HUES48 (cell line): ENCODE measurements at regions not wholly inside any gene's neighbourhood (a gene's known extent, or its start where the extent isn't known, plus 50 kb on each side); places are given as distances from the start of the nearest gene placed in this dataset.

Source experiments
- H3K27ac ChIP-seq: one replicate; pipeline ENCODE4 v1.7.0; 2013; ENCODE audit warnings: low read depth, low read length, inconsistent platforms
- H3K27me3 ChIP-seq: 2 replicates; pipeline ENCODE4 v1.6.1; 2013; ENCODE audit warnings: mild to moderate bottlenecking, low read length; ENCODE audit not compliant: control insufficient read depth, insufficient read depth
- H3K36me3 ChIP-seq: 2 replicates; pipeline ENCODE4 v1.6.1; 2013; ENCODE audit warnings: low read length; ENCODE audit not compliant: control insufficient read depth, insufficient read depth
- H3K4me1 ChIP-seq: 2 replicates; pipeline ENCODE4 v1.6.1; 2013; ENCODE audit warnings: mild to moderate bottlenecking, low read length; ENCODE audit not compliant: control insufficient read depth, insufficient read depth
- H3K4me3 ChIP-seq: 2 replicates; pipeline ENCODE4 v1.5.1; 2013; ENCODE audit warnings: mild to moderate bottlenecking, low read depth, low read length
- H3K9ac ChIP-seq: 2 replicates; pipeline ENCODE4 v1.6.1; 2013; ENCODE audit warnings: mild to moderate bottlenecking, low read depth, low read length, moderate library complexity
- H3K9me3 ChIP-seq: 2 replicates; pipeline ENCODE4 v1.6.1; 2013; ENCODE audit warnings: low read length; ENCODE audit not compliant: control insufficient read depth, insufficient read depth

DNA sequence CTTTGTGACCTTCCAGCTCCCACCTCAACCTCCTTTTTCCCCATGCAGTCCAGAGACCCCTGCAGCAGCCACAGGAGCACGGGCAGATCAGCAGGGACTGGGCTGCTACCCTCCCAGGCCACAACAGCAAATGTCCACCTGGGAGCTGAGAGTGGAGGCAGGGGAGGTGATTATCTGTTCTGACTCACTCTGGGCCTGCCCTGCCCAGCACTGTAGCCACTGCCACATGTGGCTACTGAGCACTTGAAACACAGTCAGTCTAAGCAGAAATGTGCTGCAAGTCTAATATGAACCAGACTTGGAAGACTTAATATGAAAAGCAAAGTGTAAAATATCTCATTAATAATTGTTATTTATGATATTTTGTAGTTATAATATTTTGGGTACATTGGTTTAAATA lies 148.9 kb upstream of the VANGL1 start:
- Histone ChIP-seq H3K4me1 (no peaks in the 10 kb centered on the region), H3K4me3 (no peak overlapping the region), H3K9me3 (no peaks in the 10 kb centered on the region), H3K9ac (no peak overlapping the region), H3K27ac (no peak overlapping the region), H3K36me3 (no peaks in the 10 kb centered on the region), H3K27me3 (no peaks in the 10 kb centered on the region)

DNA sequence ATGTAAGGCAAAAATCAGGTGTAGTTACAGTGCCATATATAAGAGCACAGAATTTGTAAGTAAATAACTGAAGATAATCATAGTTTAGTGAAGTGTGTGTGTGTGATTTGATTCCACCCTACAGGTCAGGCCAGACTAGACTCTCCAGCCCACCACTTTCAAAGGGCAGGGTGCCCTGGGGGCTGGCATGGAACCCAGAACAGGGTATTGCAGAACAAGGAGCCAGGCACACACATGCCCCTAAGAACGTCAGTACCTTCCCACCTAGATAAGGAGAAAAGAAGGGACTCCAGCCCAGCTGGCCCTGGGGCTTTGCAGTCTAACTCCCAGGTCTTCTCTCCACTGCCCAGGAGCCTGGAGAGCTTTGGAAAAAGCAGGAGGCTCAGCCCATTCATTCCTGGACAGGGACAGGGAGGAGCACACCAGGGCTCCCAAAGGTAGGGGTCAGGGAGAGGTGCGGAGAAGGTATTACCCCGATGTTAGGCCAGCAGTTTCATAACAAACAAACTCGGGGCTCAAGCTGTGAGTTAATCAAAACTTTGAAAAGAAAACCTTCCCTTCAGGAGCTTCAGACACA lies 149.7 kb upstream of the VANGL1 start:
- Histone ChIP-seq H3K4me3 (no peak overlapping the region), H3K36me3 (no peaks in the 10 kb centered on the region), H3K9me3 (no peaks in the 10 kb centered on the region), H3K27me3 (no peaks in the 10 kb centered on the region), H3K4me1 (no peaks in the 10 kb centered on the region), H3K9ac (no peak overlapping the region), H3K27ac (no peak overlapping the region)

DNA sequence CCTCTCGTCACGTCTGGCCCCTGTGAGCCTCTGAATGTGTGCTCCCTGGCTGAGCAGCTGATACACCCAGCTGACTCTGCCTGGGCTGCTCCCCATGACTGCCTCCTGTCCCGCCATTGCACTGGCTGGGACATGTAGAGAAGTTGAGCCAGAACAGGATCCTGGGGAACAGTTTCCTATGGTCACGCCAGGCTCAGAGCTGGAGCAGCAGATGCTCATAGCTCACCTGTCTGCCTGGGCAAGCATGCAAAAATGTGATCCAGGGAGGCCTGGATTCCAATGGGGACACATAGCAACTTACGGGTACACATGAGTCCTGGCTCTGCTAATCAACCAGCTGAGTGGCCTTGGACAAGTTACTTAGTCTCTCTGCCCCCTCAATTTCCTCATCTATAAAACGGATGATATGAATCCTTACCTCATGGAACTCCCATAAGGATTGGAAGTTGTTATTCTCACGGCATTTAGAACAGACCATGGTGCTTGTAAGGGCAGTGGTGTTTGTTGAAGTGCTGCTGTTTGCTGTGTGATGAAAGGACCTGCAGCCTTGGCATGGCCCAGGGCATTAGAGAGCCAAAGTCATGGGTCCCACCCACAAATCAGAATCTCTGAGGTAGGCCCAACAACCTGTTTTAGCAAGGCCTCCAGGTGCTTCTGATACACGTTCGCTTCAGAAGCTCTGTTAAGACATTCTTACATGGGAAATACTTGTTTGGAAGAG lies 150.3 kb upstream of the VANGL1 start:
- H3K4me3 ChIP-seq: no peak overlapping the region
- no peaks in the 10 kb centered on the region for H3K27me3 ChIP-seq
- no peak overlapping the region for H3K9ac ChIP-seq
- H3K9me3 ChIP-seq: no peaks in the 10 kb centered on the region
- no peaks in the 10 kb centered on the region for H3K4me1 ChIP-seq
- no peak overlapping the region for H3K27ac ChIP-seq
- H3K36me3 ChIP-seq: no peaks in the 10 kb centered on the region

DNA sequence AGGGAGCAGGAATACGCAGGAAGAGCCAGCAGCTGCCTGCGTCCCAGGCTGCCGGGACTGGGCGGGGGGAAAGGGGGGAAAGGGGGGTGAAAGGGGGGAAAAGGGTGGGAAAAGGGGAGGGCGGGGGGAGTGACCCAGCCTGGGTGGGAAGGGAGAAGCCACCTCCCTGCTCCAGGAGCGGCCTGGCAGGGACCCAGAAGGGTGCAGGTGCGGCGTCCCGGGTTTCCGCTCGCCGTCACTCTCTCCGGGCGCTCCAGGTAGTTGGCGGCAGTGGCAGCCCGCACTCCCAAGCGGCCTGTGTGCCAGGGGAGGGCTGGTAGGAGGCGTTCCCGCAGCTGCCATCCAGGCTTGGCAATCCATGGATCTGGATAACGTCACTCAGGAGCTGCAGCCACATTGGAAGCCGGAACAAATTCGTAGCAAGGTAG lies 141.0 kb upstream of the NGF start:
- Histone ChIP-seq H3K27ac (no peak overlapping the region), H3K27me3 (peaks cover 9% of the 10 kb centered on the region; the same call in 1 of the 2 replicates), H3K4me1 (no peaks in the 10 kb centered on the region; the same call in 1 of the 2 replicates), H3K9ac (no peak overlapping the region), H3K36me3 (no peaks in the 10 kb centered on the region), H3K9me3 (no peaks in the 10 kb centered on the region), H3K4me3 (no peak overlapping the region)

DNA sequence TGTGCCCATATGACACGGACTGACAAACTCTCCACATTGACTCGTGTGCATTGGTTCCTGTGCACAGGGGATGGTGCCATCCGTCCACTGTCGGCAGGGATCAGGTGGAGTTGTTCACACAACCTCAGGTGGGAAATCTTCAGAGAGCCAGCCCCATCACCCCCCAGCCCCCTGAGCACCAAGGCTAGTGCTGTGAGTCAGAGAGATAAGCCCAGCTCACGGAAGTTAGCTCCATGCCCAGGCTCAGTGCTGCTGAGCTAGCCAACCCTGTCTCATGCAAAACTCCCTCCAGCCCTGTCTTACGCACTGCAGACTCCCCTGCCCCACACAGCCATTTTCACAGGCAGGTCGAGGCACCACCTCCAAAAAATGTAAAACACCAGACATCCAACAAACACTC lies 139.0 kb upstream of the NGF start:
- Histone ChIP-seq H3K27me3 (peaks cover 9% of the 10 kb centered on the region; the same call in 1 of the 2 replicates), H3K36me3 (no peaks in the 10 kb centered on the region), H3K4me1 (no peaks in the 10 kb centered on the region; the same call in 1 of the 2 replicates), H3K4me3 (no peak overlapping the region), H3K9ac (no peak overlapping the region), H3K27ac (no peak overlapping the region), H3K9me3 (no peaks in the 10 kb centered on the region)

DNA sequence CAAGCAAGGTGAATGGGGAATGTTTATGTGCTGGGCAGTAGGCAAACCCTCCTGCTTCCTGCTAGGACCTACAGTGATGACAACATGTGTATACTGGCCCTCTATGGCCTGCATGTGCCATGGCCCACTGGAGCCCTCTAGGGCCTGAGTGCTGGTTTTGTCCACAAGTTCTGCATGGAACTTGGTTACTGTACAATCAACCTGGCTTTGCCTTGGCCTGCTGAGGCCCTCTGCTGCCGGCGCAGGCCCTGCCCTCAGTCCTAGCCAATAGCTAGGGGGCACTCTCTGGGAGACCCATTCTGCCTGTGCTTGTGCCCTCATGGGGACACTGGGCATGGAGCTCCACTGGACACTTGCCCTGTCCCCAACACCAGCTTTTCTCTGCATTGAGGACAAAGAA lies 138.6 kb upstream of the NGF start:
- no peak overlapping the region for H3K27ac ChIP-seq
- H3K4me3 ChIP-seq: no peak overlapping the region
- no peak overlapping the region for H3K9ac ChIP-seq
- peaks cover 9% of the 10 kb centered on the region; the same call in 1 of the 2 replicates for H3K27me3 ChIP-seq
- no peaks in the 10 kb centered on the region; the same call in 1 of the 2 replicates for H3K4me1 ChIP-seq
- H3K9me3 ChIP-seq: no peaks in the 10 kb centered on the region
- H3K36me3 ChIP-seq: no peaks in the 10 kb centered on the region

DNA sequence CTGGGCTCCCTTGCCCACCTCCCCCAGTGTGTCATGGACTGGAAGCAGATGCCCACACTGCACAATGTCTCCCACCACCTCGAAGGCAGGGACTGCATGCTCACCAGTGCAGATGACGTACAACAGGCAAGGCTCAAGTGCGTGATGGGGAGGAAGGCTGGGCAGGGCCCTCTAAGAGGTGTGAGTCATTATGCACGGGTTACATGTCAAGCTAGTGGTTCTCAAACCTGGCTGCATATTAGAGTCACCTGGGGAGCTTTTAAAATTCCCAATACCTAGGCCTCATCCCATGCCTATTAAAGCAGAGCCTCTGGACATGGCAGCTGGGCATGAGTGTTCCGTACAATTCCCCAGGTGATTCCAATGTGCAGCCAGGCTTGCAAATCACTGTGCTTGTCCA lies 137.9 kb upstream of the NGF start:
- Histone ChIP-seq H3K4me1 (no peaks in the 10 kb centered on the region; the same call in 1 of the 2 replicates), H3K9me3 (no peaks in the 10 kb centered on the region)

DNA sequence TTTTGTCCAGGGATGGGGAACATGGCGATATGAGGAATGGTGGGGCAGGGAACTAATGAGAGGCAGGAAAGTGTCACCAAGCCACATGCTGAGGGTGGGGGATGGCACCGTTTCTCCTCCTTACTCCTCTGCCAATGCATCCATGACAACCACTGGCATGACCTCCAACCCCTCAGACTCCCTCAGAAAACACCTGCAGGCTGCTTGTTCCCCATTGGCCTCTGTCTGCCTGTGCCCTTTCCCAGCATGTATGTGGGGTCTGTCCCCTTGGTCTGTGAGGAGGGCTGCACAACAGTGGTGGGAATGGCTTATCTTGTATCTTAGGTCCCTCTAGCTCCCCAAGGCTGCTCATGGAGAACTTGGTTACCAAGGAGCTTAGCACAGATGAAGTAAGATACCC lies 137.2 kb upstream of the NGF start:
- Histone ChIP-seq H3K9ac (no peak overlapping the region), H3K4me1 (no peaks in the 10 kb centered on the region; the same call in 1 of the 2 replicates), H3K4me3 (no peak overlapping the region), H3K9me3 (no peaks in the 10 kb centered on the region), H3K27ac (no peak overlapping the region), H3K27me3 (peaks cover 9% of the 10 kb centered on the region; the same call in 1 of the 2 replicates), H3K36me3 (no peaks in the 10 kb centered on the region)

More for the DNA sequence above, 137.9 kb upstream of the NGF start:
- H3K27ac ChIP-seq: no peak overlapping the region
- no peak overlapping the region for H3K9ac ChIP-seq
- peaks cover 9% of the 10 kb centered on the region; the same call in 1 of the 2 replicates for H3K27me3 ChIP-seq
- no peaks in the 10 kb centered on the region for H3K36me3 ChIP-seq
- H3K4me3 ChIP-seq: no peak overlapping the region

DNA sequence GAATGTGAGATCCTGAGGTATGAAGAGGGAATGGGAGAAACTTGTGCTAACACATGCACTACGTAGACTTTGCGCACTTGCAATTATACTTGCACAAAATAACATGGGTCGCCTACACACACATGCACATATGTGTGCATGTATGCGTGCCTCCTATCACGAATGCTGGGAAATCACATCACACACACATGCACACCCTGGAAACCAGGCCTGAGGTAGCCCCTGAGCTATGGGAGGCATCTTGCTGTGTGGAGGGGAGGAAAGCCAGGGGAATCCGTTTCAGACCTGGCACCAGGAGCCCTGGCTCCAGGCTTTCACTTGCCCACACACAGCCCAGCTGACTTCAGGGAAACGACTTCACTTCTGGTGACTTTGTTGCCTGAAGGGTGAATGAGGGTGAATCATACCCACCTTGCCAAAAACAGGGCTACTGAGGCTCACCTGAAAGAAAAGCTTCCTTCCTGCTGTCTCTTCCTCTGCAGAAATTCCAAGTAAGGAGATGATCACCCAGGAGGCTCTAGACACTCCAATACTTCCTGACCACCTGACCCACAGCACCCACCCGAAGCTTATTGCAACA lies 136.0 kb upstream of the NGF start:
- Histone ChIP-seq H3K4me1 (peaks cover 4% of the 10 kb centered on the region; the same call in 1 of the 2 replicates), H3K36me3 (no peaks in the 10 kb centered on the region), H3K9ac (no peak overlapping the region), H3K4me3 (no peak overlapping the region), H3K27ac (no peak overlapping the region), H3K9me3 (no peaks in the 10 kb centered on the region), H3K27me3 (no peaks in the 10 kb centered on the region)

DNA sequence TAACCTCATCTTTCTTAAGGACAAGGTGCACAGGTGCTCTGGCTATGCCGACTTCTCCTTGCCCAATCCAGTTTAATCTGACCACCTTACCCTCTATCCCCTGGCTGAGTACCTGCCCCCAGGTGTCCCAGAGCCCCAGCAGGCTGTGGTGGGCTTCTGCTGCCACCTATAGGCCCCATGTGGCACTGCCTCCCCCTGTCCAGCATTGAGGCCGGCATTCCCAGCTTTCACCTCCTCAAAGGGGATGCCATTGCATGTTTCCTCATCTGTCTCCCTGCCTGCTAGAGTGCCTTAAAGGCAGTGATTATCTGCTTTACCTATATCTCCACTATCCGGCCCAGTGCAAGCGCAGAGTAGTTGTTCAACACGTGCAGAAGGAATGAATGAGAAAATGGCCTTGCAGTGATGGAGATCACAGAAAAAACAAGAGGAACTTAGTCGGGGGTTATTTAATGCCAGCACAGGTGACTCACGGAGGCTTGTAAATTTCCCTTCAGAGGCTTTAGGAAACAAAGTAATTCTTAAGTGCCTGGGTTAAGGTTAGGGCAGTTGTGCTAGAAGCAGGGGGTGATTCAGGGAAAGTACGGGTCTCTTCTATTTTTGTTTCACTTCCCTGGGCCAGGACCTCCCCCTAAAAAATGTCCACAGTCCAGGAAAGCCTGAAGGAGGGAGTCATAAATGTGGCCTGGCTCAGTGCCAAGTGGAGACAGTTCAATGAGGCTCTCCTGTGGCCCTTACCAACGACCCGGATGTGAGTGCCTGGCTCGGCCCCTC lies 131.8 kb upstream of the NGF start:
- Histone ChIP-seq H3K27me3 (no peaks in the 10 kb centered on the region), H3K4me1 (peaks cover 4% of the 10 kb centered on the region; the same call in 1 of the 2 replicates), H3K27ac (no peak overlapping the region), H3K9ac (no peak overlapping the region), H3K9me3 (no peaks in the 10 kb centered on the region), H3K36me3 (no peaks in the 10 kb centered on the region), H3K4me3 (no peak overlapping the region)
